ENCODE measurements at regions not wholly inside any gene's neighbourhood (a gene's known extent, or its start where the extent isn't known, plus 50 kb on each side); places are given as distances from the start of the nearest gene placed in this dataset.

- Histone ChIP-seq H2AFZ (ENCODE audit: low read depth, low read length, severe bottlenecking) (no peak overlapping the region), H3K36me3 (ENCODE audit: low read length) (no peaks in the 10 kb centered on the region), H3K4me3 (ENCODE audit: insufficient read depth, low read length, poor library complexity, severe bottlenecking) (no peak overlapping the region), H3K4me2 (ENCODE audit: low read depth, low read length, poor library complexity, severe bottlenecking) (no peak overlapping the region), H3K27me3 (ENCODE audit: low read length) (no peaks in the 10 kb centered on the region), H4K20me1 (ENCODE audit: low read depth, low read length) (no peaks in the 10 kb centered on the region), H3K9me2 (replicated peaks; ENCODE audit: insufficient read depth, low read length) (no peaks in the 10 kb centered on the region), H3K9ac (ENCODE audit: low read length) (no peak overlapping the region), H3K9me3 (ENCODE audit: insufficient read depth, low read length) (no peaks in the 10 kb centered on the region), H3K79me2 (ENCODE audit: insufficient read depth, low read length) (no peaks in the 10 kb centered on the region), H3K27ac (ENCODE audit: low read depth, low read length) (no peak overlapping the region), H3F3A (ENCODE audit: insufficient read depth) (no peaks in the 10 kb centered on the region)
- TF ChIP-seq EZH2phosphoT487 (conservative IDR thresholded peaks at IDR 0.05; ENCODE audit: low read length) (no peak), CTCF (IDR thresholded peaks at IDR 0.05; ENCODE audit: insufficient read depth, low read length, poor library complexity, severe bottlenecking) (no peak)
Measured at GRCh38 chr2:14245901-14246300, 386.6 kb upstream of the LRATD1 start.

GRCh38 chr2:14255135-14255820 is 377.2 kb upstream of the LRATD1 start:
- Histone ChIP-seq H3K9me3 (ENCODE audit: insufficient read depth, low read length) (no peaks in the 10 kb centered on the region), H3K4me2 (ENCODE audit: low read depth, low read length, poor library complexity, severe bottlenecking) (no peak overlapping the region), H3K4me3 (ENCODE audit: insufficient read depth, low read length, poor library complexity, severe bottlenecking) (no peak overlapping the region), H4K20me1 (ENCODE audit: low read depth, low read length) (no peaks in the 10 kb centered on the region), H2AFZ (ENCODE audit: low read depth, low read length, severe bottlenecking) (no peak overlapping the region), H3F3A (ENCODE audit: insufficient read depth) (no peaks in the 10 kb centered on the region), H3K79me2 (ENCODE audit: insufficient read depth, low read length) (no peaks in the 10 kb centered on the region), H3K9ac (ENCODE audit: low read length) (no peak overlapping the region), H3K9me2 (replicated peaks; ENCODE audit: insufficient read depth, low read length) (no peaks in the 10 kb centered on the region), H3K27ac (ENCODE audit: low read depth, low read length) (no peak overlapping the region), H3K36me3 (ENCODE audit: low read length) (no peaks in the 10 kb centered on the region), H3K27me3 (ENCODE audit: low read length) (no peaks in the 10 kb centered on the region)
- TF ChIP-seq EZH2phosphoT487 (conservative IDR thresholded peaks at IDR 0.05; ENCODE audit: low read length) (no peak), CTCF (IDR thresholded peaks at IDR 0.05; ENCODE audit: insufficient read depth, low read length, poor library complexity, severe bottlenecking) (no peak)

DNA sequence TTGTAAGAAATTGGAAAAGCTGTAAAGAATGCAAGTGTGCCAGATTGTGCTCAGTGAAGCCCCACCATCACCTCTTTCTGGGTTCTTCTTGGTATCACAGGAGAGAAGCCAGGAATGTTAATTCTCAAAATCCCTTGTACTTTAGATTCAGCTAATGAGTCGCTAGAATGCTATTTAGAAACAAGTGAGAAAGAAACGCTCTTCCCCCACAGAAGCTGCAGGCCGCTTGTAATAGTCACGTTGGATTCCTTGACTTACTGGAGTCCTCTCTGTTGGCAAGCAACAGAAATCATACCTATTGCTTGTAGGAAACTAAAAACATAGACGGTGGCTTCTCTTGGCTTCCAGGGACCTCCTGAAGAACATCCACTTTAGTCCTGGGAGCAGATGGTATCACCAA is 375.6 kb upstream of the LRATD1 start:
- H3K9ac ChIP-seq (ENCODE audit: low read length): no peak overlapping the region
- no peaks in the 10 kb centered on the region for H3K9me3 ChIP-seq (ENCODE audit: insufficient read depth, low read length)
- H3K79me2 ChIP-seq (ENCODE audit: insufficient read depth, low read length): no peaks in the 10 kb centered on the region
- H3K27ac ChIP-seq (ENCODE audit: low read depth, low read length): no peak overlapping the region
- H3K36me3 ChIP-seq (ENCODE audit: low read length): no peaks in the 10 kb centered on the region
- no peaks in the 10 kb centered on the region for H3F3A ChIP-seq (ENCODE audit: insufficient read depth)
- H2AFZ ChIP-seq (ENCODE audit: low read depth, low read length, severe bottlenecking): no peak overlapping the region
- H3K9me2 ChIP-seq (replicated peaks; ENCODE audit: insufficient read depth, low read length): no peaks in the 10 kb centered on the region
- H4K20me1 ChIP-seq (ENCODE audit: low read depth, low read length): no peaks in the 10 kb centered on the region
- no peaks in the 10 kb centered on the region for H3K27me3 ChIP-seq (ENCODE audit: low read length)
- no peak overlapping the region for H3K4me3 ChIP-seq (ENCODE audit: insufficient read depth, low read length, poor library complexity, severe bottlenecking)
- H3K4me2 ChIP-seq (ENCODE audit: low read depth, low read length, poor library complexity, severe bottlenecking): no peak overlapping the region
- TF ChIP-seq CTCF (IDR thresholded peaks at IDR 0.05; ENCODE audit: insufficient read depth, low read length, poor library complexity, severe bottlenecking) (no peak), EZH2phosphoT487 (conservative IDR thresholded peaks at IDR 0.05; ENCODE audit: low read length) (no peak)
